WTC11 (cell line): ENCODE measurements at regions not wholly inside any gene's neighbourhood (a gene's known extent, or its start where the extent isn't known, plus 50 kb on each side); places are given as distances from the start of the nearest gene placed in this dataset.

Experiments used
- ATAC-seq: fragments of 200-7000 bp; cut with Tn5 transposase; 2 replicates; pipeline ENCODE4 v1.10.0; 2021; ENCODE audit warnings: mild to moderate bottlenecking, moderate library complexity
- CTCF ChIA-PET: fragments of 300-600 bp; sonication (Branson Sonifier 250); formaldehyde crosslinking; loops from one replicate; lab custom pipeline; 2021; ENCODE audit warnings: antibody characterized with exemption; lab: Charles Lee
- POLR2A ChIA-PET: fragments of 350-600 bp; sonication (Branson Sonifier 250); formaldehyde crosslinking; loops from one replicate; lab custom pipeline; 2021; ENCODE audit warnings: antibody characterized with exemption; lab: Charles Lee
- DNase-seq: peaks from one replicate; pipeline ENCODE4 v3.0.0; 2021; ENCODE audit warnings: low spot score
- H3K27ac Mint-ChIP-seq: 2 replicates; pipeline ENCODE4 v1.8.0; 2021; ENCODE audit warnings: mixed read lengths
- H3K27me3 Mint-ChIP-seq: 2 replicates; pipeline ENCODE4 v1.8.0; 2021; ENCODE audit warnings: low read depth, mild to moderate bottlenecking, moderate library complexity, mixed read lengths
- H3K36me3 Mint-ChIP-seq: 2 replicates; pipeline ENCODE4 v1.8.0; 2021; ENCODE audit warnings: mixed read lengths
- H3K4me1 Mint-ChIP-seq: 2 replicates; pipeline ENCODE4 v1.8.0; 2022; ENCODE audit warnings: mixed read lengths
- H3K4me3 Mint-ChIP-seq: 2 replicates; pipeline ENCODE4 v1.8.0; 2021; ENCODE audit warnings: mild to moderate bottlenecking, moderate library complexity, mixed read lengths
- H3K9me3 Mint-ChIP-seq: 2 replicates; pipeline ENCODE4 v1.8.0; 2021; ENCODE audit warnings: mixed read lengths
- ARID4B ChIP-seq: sonication (generic); formaldehyde crosslinking; IDR thresholded peaks from 2 replicates; pipeline ENCODE4 v1.8.0; 2023; ENCODE audit warnings: missing genetic modification reagents, mild to moderate bottlenecking, borderline replicate concordance
- CBFB ChIP-seq: sonication (generic); formaldehyde crosslinking; IDR thresholded peaks from 2 replicates; pipeline ENCODE4 v1.8.1; 2022; ENCODE audit warnings: mild to moderate bottlenecking, low read depth, missing genetic modification reagents
- E2F4 ChIP-seq: sonication (generic); formaldehyde crosslinking; IDR thresholded peaks from 2 replicates; pipeline ENCODE4 v1.8.1; 2022; ENCODE audit warnings: low read depth, mild to moderate bottlenecking, moderate library complexity, missing genetic modification reagents, borderline replicate concordance
- ESRRA ChIP-seq: sonication (generic); formaldehyde crosslinking; IDR thresholded peaks from 2 replicates; pipeline ENCODE4 v1.8.1; 2022; ENCODE audit warnings: mild to moderate bottlenecking, missing genetic modification reagents, borderline replicate concordance
- FOXK1 ChIP-seq: sonication (generic); formaldehyde crosslinking; IDR thresholded peaks from 2 replicates; pipeline ENCODE4 v1.8.0; 2022; ENCODE audit warnings: mild to moderate bottlenecking, moderate library complexity, missing genetic modification reagents
- HMGA2 ChIP-seq: fragments of 250-450 bp; sonication (Bioruptor Pico); IDR thresholded peaks from 2 replicates; pipeline ENCODE4 v1.4.0; 2021; ENCODE audit warnings: mild to moderate bottlenecking, moderate library complexity
- IRF2 ChIP-seq: sonication (generic); formaldehyde crosslinking; IDR thresholded peaks from 2 replicates; pipeline ENCODE4 v1.8.0; 2022; ENCODE audit warnings: low read depth, missing genetic modification reagents, borderline replicate concordance
- JAZF1 ChIP-seq: fragments of 250-450 bp; sonication (Bioruptor Pico); IDR thresholded peaks from 2 replicates; pipeline ENCODE4 v1.9.0; 2021; ENCODE audit warnings: moderate library complexity, mild to moderate bottlenecking, inconsistent platforms
- JUN ChIP-seq: sonication (generic); formaldehyde crosslinking; IDR thresholded peaks from 2 replicates; pipeline ENCODE4 v1.8.0; 2023; ENCODE audit warnings: mild to moderate bottlenecking, missing genetic modification reagents
- KAT7 ChIP-seq: sonication (generic); formaldehyde crosslinking; IDR thresholded peaks from 2 replicates; pipeline ENCODE4 v1.8.1; 2023; ENCODE audit warnings: missing genetic modification reagents, mild to moderate bottlenecking, borderline replicate concordance
- MAX ChIP-seq: sonication (generic); formaldehyde crosslinking; IDR thresholded peaks from 2 replicates; pipeline ENCODE4 v1.8.0; 2022; ENCODE audit warnings: mild to moderate bottlenecking, missing genetic modification reagents
- MLX ChIP-seq: sonication (generic); formaldehyde crosslinking; IDR thresholded peaks from 2 replicates; pipeline ENCODE4 v1.8.1; 2023; ENCODE audit warnings: mild to moderate bottlenecking, missing genetic modification reagents, moderate library complexity
- NFATC4 ChIP-seq: fragments of 250-450 bp; sonication (Bioruptor Pico); IDR thresholded peaks from 2 replicates; pipeline ENCODE4 v1.9.0; 2021; ENCODE audit warnings: mild to moderate bottlenecking
- NFE2L1 ChIP-seq: sonication (generic); formaldehyde crosslinking; IDR thresholded peaks from 2 replicates; pipeline ENCODE4 v1.8.1; 2023; ENCODE audit warnings: missing genetic modification reagents
- NFYB ChIP-seq: sonication (generic); formaldehyde crosslinking; conservative IDR thresholded peaks from 2 replicates; pipeline ENCODE4 v1.8.0; 2022; ENCODE audit warnings: low read depth, missing genetic modification reagents
- NR3C1 ChIP-seq: sonication (generic); formaldehyde crosslinking; conservative IDR thresholded peaks from 2 replicates; pipeline ENCODE4 v1.8.1; 2023; ENCODE audit warnings: low read depth, mild to moderate bottlenecking, missing genetic modification reagents
- SMAD4 ChIP-seq: sonication (generic); formaldehyde crosslinking; IDR thresholded peaks from 2 replicates; pipeline ENCODE4 v1.8.0; 2022; ENCODE audit warnings: mild to moderate bottlenecking, missing genetic modification reagents
- TCF7 ChIP-seq: sonication (generic); formaldehyde crosslinking; IDR thresholded peaks from 2 replicates; pipeline ENCODE4 v1.8.0; 2022; ENCODE audit warnings: mild to moderate bottlenecking, low read depth, missing genetic modification reagents, moderate library complexity
- ZNF317 ChIP-seq: sonication (generic); formaldehyde crosslinking; IDR thresholded peaks from 2 replicates; pipeline ENCODE4 v1.8.1; 2023; ENCODE audit warnings: low read depth, mild to moderate bottlenecking, moderate library complexity, missing genetic modification reagents, borderline replicate concordance
- TF ChIP-seq, protein P1 (sequence below): fragments of 250-450 bp; sonication (Bioruptor Pico); IDR thresholded peaks from 2 replicates; pipeline ENCODE4 v1.9.0; 2021; ENCODE audit warnings: moderate library complexity, mild to moderate bottlenecking, inconsistent platforms, borderline replicate concordance
- TF ChIP-seq, protein P2 (sequence below): sonication (generic); formaldehyde crosslinking; conservative IDR thresholded peaks from 2 replicates; pipeline ENCODE4 v1.8.1; 2022; ENCODE audit warnings: mild to moderate bottlenecking, missing genetic modification reagents

GRCh38 chr2:11009176-11009575, 97.4 kb downstream of the KCNF1 start:
- no peak overlapping the region for H3K4me3 Mint-ChIP-seq
- peak; percentile 98 for TF ChIP-seq HMGA2 (CRISPR knock-in tag)
- TF ChIP-seq SMAD4, result no peak
- no peaks in the 10 kb centered on the region; the same call in 1 of the 2 replicates for H3K27me3 Mint-ChIP-seq
- ATAC-seq, result no peak
- DNase-seq, result no peak
- no peak overlapping the region for H3K27ac Mint-ChIP-seq
- H3K9me3 Mint-ChIP-seq, result peaks cover 24% of the 10 kb centered on the region
- H3K4me1 Mint-ChIP-seq, result peaks cover 12% of the 10 kb centered on the region
- H3K36me3 Mint-ChIP-seq, result no peaks in the 10 kb centered on the region
- ChIA-PET POLR2A (no interaction called here), CTCF (no interaction called here)

DNA sequence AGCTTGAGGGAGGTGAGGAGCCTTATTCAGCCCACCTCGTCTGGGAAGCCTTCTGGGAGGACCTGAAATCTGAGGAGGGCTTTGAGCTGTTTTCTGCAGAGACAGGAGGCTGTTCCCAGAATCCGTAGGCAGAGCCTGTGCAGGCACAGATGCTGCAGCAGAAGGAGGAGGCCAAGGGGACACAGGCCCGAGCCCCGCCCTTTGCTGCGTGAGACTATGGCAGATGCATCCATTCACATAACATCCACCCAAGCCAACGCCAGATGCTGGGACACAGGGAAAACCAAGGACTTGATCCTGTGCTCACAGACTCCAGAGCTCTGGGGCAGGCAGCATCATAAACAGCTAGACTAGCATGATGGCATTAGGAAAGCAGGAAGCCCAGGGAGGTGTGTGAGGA, 98.2 kb downstream of the KCNF1 start:
- ATAC-seq (no peak), DNase-seq (no peak)
- H3K27me3 Mint-ChIP-seq, result no peaks in the 10 kb centered on the region; the same call in 1 of the 2 replicates
- no peaks in the 10 kb centered on the region for H3K36me3 Mint-ChIP-seq
- peaks cover 24% of the 10 kb centered on the region for H3K9me3 Mint-ChIP-seq
- ChIA-PET POLR2A (no interaction called here), CTCF (no interaction called here)
- TF ChIP-seq, protein P1, sequence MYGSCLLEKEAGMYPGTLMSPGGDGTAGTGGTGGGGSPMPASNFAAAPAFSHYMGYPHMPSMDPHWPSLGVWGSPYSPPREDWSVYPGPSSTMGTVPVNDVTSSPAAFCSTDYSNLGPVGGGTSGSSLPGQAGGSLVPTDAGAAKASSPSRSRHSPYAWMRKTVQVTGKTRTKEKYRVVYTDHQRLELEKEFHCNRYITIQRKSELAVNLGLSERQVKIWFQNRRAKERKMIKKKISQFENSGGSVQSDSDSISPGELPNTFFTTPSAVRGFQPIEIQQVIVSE (CRISPR knock-in tag), result no peak
- TF ChIP-seq MLX (CRISPR knock-in tag) (no peak), ARID4B (CRISPR knock-in tag) (no peak), ZNF317 (CRISPR knock-in tag) (no peak), ESRRA (CRISPR knock-in tag) (no peak), FOXK1 (CRISPR knock-in tag) (no peak), NR3C1 (no peak), NFE2L1 (CRISPR knock-in tag) (no peak), KAT7 (CRISPR knock-in tag) (no peak), MAX (CRISPR knock-in tag) (no peak), JUN (CRISPR knock-in tag) (no peak), IRF2 (no peak), NFATC4 (CRISPR knock-in tag) (no peak), NFYB (CRISPR knock-in tag) (no peak), TCF7 (no peak), E2F4 (CRISPR knock-in tag) (no peak), CBFB (no peak), JAZF1 (CRISPR knock-in tag) (no peak)
- TF ChIP-seq, protein P2, sequence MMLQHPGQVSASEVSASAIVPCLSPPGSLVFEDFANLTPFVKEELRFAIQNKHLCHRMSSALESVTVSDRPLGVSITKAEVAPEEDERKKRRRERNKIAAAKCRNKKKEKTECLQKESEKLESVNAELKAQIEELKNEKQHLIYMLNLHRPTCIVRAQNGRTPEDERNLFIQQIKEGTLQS (CRISPR knock-in tag), result no peak
- H3K4me1 Mint-ChIP-seq, result peaks cover 7% of the 10 kb centered on the region
- H3K27ac Mint-ChIP-seq, result no peak overlapping the region
- no peak overlapping the region for H3K4me3 Mint-ChIP-seq
